ENCODE measurements at regions not wholly inside any gene's neighbourhood (a gene's known extent, or its start where the extent isn't known, plus 50 kb on each side); places are given as distances from the start of the nearest gene placed in this dataset.

DNA sequence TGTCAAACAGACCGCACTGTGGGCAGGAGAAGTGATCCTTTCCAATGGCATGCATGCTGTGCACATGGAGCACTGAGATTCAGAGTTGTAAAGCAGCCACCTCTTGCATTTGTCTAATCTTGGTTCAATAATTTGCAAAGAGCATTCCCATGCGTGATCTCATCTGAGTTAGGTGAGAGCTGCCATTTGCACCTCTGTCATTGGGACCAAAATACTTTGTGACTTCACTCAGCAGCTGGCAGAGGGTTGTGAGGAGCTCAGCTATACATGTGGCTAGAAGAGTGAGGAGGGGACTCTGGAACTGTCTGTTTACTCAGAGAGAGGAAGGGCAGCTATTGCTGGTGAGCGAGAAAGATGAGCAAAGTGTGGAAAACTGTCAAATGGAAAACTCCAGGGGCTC lies 265.1 kb upstream of the TNP1 start:
- intact Hi-C loops (cut with DNase I; ENCODE audit: low total_unique reads): no loop called here
- no peak for DNase-seq
- Histone ChIP-seq H3K4me1 (no peaks in the 10 kb centered on the region), H3K36me3 (no peaks in the 10 kb centered on the region), H3K4me3 (no peak overlapping the region), H3K9me3 (no peaks in the 10 kb centered on the region), H3K27me3 (no peaks in the 10 kb centered on the region), H3K27ac (no peak overlapping the region)
- TF ChIP-seq, protein P1, sequence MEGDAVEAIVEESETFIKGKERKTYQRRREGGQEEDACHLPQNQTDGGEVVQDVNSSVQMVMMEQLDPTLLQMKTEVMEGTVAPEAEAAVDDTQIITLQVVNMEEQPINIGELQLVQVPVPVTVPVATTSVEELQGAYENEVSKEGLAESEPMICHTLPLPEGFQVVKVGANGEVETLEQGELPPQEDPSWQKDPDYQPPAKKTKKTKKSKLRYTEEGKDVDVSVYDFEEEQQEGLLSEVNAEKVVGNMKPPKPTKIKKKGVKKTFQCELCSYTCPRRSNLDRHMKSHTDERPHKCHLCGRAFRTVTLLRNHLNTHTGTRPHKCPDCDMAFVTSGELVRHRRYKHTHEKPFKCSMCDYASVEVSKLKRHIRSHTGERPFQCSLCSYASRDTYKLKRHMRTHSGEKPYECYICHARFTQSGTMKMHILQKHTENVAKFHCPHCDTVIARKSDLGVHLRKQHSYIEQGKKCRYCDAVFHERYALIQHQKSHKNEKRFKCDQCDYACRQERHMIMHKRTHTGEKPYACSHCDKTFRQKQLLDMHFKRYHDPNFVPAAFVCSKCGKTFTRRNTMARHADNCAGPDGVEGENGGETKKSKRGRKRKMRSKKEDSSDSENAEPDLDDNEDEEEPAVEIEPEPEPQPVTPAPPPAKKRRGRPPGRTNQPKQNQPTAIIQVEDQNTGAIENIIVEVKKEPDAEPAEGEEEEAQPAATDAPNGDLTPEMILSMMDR (IDR thresholded peaks at IDR 0.05): no peak
- no peak for TF ChIP-seq POLR2A (IDR thresholded peaks at IDR 0.05)

DNA sequence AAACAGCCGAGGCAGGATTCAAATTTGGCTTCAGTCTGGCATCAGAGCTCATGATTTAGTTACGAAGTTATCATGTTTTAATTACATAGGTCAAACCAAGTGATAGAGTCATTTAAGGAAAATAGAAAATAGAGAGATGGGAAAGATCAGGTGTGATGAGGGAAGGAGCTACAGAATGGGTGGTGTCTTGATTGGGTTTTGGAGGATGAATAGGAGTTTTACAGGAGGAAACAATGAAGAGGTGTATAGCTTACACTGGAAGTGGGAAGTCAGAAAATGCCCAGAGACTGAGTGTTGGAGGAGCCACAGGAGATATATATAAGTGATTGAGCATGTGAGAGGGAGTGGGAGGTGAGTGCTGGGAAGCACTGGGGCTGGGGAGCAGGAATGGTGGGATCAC lies 264.2 kb upstream of the TNP1 start:
- Histone ChIP-seq H3K27me3 (no peaks in the 10 kb centered on the region), H3K4me1 (no peaks in the 10 kb centered on the region), H3K9me3 (no peaks in the 10 kb centered on the region), H3K27ac (no peak overlapping the region), H3K4me3 (no peak overlapping the region), H3K36me3 (no peaks in the 10 kb centered on the region)
- DNase-seq: no peak
- intact Hi-C loops (cut with DNase I; ENCODE audit: low total_unique reads): no loop called here
- TF ChIP-seq, protein P1 (IDR thresholded peaks at IDR 0.05): no peak
- no peak for TF ChIP-seq POLR2A (IDR thresholded peaks at IDR 0.05)

DNA sequence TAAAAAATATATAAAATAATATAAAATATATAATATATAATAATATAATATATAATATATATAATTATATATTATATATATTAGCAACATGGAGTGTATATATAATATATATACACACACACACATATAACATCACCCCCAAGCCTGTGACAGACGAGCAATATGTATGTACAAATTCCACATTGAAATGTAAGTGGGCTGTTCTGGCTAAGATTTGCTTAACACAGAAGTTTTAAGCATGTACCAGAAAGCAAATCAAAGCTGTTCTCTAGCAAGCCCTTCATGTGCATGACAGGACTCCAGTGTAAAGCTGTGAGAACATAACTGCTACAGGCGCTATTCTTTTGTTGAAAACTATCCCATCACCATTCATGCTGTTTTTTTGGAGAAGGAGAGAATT lies 261.7 kb upstream of the TNP1 start:
- intact Hi-C loops (cut with DNase I; ENCODE audit: low total_unique reads): no loop called here
- no peak for DNase-seq

DNA sequence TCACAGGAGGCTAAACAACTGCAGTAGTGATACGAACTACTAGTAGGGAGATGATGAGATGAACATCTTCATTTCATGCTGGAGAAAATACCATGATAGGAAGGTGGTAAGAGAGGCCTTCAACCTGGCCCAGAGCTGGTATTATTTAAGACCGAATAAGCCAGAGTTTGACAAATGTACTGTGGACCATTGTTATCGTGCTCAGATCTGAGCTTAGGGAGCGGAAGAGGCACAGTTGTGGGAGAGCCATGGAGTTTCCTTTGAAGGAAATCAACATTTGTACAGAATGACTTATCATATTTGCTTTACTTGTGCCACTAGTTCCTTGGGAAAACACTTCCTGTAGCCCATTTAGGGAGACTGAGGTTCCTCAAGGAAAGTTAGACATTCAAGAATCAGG lies 260.6 kb upstream of the TNP1 start:
- Histone ChIP-seq H3K4me1 (no peaks in the 10 kb centered on the region), H3K36me3 (no peaks in the 10 kb centered on the region), H3K27me3 (no peaks in the 10 kb centered on the region), H3K4me3 (no peak overlapping the region), H3K9me3 (no peaks in the 10 kb centered on the region), H3K27ac (no peak overlapping the region)
- TF ChIP-seq, protein P1 (IDR thresholded peaks at IDR 0.05): no peak
- no peak for TF ChIP-seq POLR2A (IDR thresholded peaks at IDR 0.05)
- intact Hi-C loops (cut with DNase I; ENCODE audit: low total_unique reads): no loop called here
- no peak for DNase-seq

More for the DNA sequence above, 261.7 kb upstream of the TNP1 start:
- TF ChIP-seq, protein P1 (IDR thresholded peaks at IDR 0.05): no peak
- no peak for TF ChIP-seq POLR2A (IDR thresholded peaks at IDR 0.05)
- no peaks in the 10 kb centered on the region for H3K36me3 ChIP-seq
- no peaks in the 10 kb centered on the region for H3K9me3 ChIP-seq
- no peak overlapping the region for H3K27ac ChIP-seq
- no peak overlapping the region for H3K4me3 ChIP-seq
- H3K27me3 ChIP-seq: no peaks in the 10 kb centered on the region
- H3K4me1 ChIP-seq: no peaks in the 10 kb centered on the region

DNA sequence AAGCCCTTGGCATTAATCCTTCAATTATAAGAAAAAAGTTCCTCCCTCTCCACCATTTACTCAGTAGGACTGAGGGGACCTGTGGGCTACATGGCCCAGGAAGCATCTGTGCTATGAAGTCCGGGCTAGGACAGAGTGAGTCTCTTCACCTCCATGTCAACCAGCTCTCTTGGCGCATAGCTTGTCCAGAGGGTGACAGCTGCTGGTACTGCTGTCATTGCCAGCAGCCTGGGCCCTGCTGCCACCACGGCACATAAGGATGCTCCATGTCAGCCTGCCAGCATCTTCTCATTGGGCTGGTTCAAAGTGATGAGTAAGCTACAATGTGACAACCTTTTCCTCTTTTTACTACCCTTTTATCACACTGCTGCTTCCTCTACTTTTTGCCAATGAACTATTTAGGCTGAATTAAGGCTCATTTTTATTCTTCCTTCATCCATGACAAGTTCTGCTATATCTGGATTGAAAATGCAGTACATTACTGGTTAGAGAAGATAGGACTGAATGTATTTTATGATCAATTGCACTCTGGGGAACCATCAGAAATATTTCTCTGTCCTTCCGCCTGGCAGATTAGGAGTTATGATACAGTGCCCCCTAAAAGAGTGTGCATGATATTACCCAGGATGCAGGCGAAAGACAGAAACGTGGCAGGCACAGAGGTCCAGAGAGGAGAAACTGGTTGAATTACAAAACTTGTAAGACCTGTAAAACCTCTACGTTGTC lies 258.9 kb upstream of the TNP1 start:
- TF ChIP-seq POLR2A (IDR thresholded peaks at IDR 0.05): no peak
- TF ChIP-seq, protein P1 (IDR thresholded peaks at IDR 0.05): no peak
- no peaks in the 10 kb centered on the region for H3K27me3 ChIP-seq
- intact Hi-C loops (cut with DNase I; ENCODE audit: low total_unique reads): no loop called here
- DNase-seq: no peak
- H3K27ac ChIP-seq: no peak overlapping the region
- H3K9me3 ChIP-seq: no peaks in the 10 kb centered on the region
- no peaks in the 10 kb centered on the region for H3K4me1 ChIP-seq
- H3K4me3 ChIP-seq: no peak overlapping the region
- no peaks in the 10 kb centered on the region for H3K36me3 ChIP-seq

All from uterus (tissue), 3 donors.